ENCODE measurements at regions not wholly inside any gene's neighbourhood (a gene's known extent, or its start where the extent isn't known, plus 50 kb on each side); places are given as distances from the start of the nearest gene placed in this dataset.
"Not testable (repeated sequence)": the region's sequence is repeated elsewhere in the genome, so short reads cannot be mapped to it uniquely, and the experiment has no call there.

DNA sequence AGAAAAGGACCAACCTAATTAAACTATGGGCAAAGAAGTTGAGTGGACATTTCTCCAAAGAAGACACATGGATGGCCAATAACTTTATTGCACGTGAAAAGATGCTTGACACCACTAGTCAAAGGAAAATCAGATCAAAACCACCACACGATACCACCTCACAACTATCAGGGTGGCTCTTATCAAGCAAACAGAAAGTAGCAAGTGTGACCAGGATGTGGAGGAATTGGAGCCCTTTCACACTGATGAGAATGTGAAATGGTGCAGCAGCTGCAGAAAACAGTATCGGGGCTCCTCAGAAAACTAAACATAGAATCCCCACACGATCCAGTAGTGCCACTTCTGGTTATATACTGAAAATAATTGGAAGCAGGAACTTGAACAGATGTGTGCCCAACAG, 72.2 kb upstream of the ALKAL2 start:
- POLR2A ChIA-PET, result no interaction called here
- CTCF ChIA-PET, result no interaction called here
- DNase-seq, result no peak

DNA sequence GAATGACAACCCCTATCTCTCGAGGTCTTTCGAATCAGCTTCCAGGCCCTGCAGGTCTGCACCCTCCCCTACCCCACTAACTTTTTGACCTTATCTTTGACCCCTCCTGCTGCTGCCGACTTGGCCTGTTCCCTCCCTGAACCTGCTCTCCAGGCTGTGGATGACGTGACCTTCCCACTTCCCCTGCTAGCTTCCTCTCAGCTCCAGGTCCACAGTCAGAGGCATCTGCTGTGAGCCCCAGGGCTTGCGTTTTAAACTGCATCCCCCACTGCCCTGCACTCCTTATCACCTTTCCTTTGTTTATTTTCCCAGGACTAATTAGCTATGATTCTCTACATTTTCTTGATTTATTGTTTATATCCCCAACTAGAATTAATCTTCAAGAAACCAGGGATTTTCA, 71.2 kb upstream of the ALKAL2 start:
- CTCF ChIA-PET, result no interaction called here
- no peak for DNase-seq
- H3K36me3 Mint-ChIP-seq (ENCODE audit: low read depth), result no peaks in the 10 kb centered on the region

More for the DNA sequence above, 72.2 kb upstream of the ALKAL2 start:
- Mint-ChIP-seq H3K4me3 (no peak overlapping the region), H3K4me1 (no peaks in the 10 kb centered on the region), H3K27me3 (peaks cover 8% of the 10 kb centered on the region), H3K9me3 (peaks cover 4% of the 10 kb centered on the region), H3K36me3 (ENCODE audit: low read depth) (no peaks in the 10 kb centered on the region), H3K27ac (no peak overlapping the region)

DNA sequence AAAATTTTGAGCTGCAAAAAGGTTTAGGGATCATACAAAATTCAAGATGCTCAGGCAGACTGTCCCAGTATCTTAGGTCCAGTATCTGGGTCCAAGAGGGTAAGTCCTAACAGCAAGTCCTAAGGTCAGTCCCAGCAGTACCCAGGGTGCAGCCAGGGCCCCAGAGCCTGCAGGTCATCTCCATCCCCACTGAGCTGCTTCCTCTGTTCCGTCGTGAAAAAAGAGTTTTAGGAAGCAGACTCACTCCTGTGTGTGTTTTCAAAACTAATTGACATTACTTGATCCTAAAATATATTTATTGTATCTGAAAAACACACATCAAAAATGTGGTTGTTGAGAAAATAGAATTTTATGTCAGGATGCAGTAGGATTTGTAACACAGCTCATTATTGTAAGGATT, 69.9 kb upstream of the ALKAL2 start:
- POLR2A ChIA-PET, result no interaction called here
- H3K27me3 Mint-ChIP-seq, result peaks cover 8% of the 10 kb centered on the region

More for the DNA sequence above, 71.2 kb upstream of the ALKAL2 start:
- H3K4me3 Mint-ChIP-seq, result no peak overlapping the region
- H3K4me1 Mint-ChIP-seq, result no peaks in the 10 kb centered on the region
- H3K27ac Mint-ChIP-seq, result no peak overlapping the region
- POLR2A ChIA-PET, result no interaction called here
- peaks cover 4% of the 10 kb centered on the region for H3K9me3 Mint-ChIP-seq
- peaks cover 8% of the 10 kb centered on the region for H3K27me3 Mint-ChIP-seq

DNA sequence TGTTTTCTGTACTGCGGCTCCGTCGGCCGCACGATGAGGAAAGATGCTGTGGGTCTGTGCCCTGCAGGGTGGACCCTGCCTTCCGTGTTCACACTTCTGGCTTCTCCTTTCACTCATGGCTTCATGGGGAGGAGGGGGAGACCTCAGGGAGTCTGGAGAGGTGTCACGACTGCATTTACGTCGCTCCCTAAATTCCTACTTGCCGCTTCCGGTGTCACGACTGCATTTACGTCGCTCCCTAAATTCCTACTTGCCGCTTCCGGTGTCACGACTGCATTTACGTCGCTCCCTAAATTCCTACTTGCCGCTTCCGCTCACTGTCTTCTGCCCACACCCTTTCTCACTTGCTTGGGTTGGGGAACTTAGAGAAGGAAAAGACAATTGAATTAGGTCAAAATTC, 68.4 kb upstream of the ALKAL2 start:
- H3K27me3 Mint-ChIP-seq, result peaks cover 11% of the 10 kb centered on the region
- H3K36me3 Mint-ChIP-seq (ENCODE audit: low read depth); H3K4me1 Mint-ChIP-seq; H3K27ac Mint-ChIP-seq; CTCF ChIA-PET; H3K9me3 Mint-ChIP-seq; POLR2A ChIA-PET; H3K4me3 Mint-ChIP-seq; DNase-seq: not testable (repeated sequence)

More for the DNA sequence above, 69.9 kb upstream of the ALKAL2 start:
- no peak overlapping the region for H3K27ac Mint-ChIP-seq
- no peak overlapping the region for H3K4me3 Mint-ChIP-seq
- H3K9me3 Mint-ChIP-seq, result no peaks in the 10 kb centered on the region
- H3K4me1 Mint-ChIP-seq, result no peaks in the 10 kb centered on the region
- CTCF ChIA-PET, result no interaction called here
- no peaks in the 10 kb centered on the region for H3K36me3 Mint-ChIP-seq (ENCODE audit: low read depth)
- no peak for DNase-seq

DNA sequence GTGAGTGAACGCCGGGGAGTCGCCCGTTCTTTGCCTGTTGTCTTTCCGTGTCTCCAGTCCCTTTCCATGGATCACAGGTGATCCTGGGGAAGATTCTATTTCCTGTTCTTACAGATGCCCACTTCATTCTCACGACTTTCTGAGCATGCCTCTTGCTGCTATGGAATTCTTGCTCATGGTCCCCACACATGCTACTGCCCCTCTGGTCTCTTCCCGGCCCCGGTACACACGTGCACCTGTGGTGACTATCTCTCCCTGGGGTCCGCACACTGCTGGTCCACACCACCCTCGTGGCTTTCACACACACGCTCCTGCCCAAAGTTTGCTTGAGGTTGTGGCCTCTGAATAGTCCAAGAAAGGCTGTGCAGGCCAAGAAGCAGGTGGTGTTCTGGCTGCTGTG, 67.9 kb upstream of the ALKAL2 start:
- POLR2A ChIA-PET, result no interaction called here
- no peak for DNase-seq
- peaks cover 12% of the 10 kb centered on the region for H3K27me3 Mint-ChIP-seq
- H3K4me1 Mint-ChIP-seq, result no peaks in the 10 kb centered on the region
- CTCF ChIA-PET, result no interaction called here
- H3K9me3 Mint-ChIP-seq, result no peaks in the 10 kb centered on the region
- no peak overlapping the region for H3K27ac Mint-ChIP-seq
- no peaks in the 10 kb centered on the region for H3K36me3 Mint-ChIP-seq (ENCODE audit: low read depth)
- no peak overlapping the region for H3K4me3 Mint-ChIP-seq

DNA sequence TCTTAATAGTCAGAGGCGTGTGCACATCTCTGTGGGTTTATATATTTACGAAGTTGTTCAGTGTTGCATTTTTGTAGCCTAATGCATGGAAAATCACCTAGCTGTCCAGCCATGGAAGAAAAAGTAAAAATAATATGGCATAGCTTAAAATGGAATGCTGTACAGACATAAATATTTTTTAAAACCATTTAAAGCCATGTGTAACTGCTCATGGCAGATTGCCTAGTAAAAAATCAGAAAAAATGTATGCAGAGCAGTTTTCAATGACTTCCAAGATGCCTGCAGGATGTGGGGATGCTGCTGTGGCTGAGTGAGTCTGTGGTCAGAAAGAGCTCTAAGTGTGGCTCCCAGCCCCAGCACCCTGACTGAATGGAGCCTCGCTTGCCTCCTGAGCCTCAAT, 64.8 kb upstream of the ALKAL2 start:
- ChIA-PET POLR2A (no interaction called here), CTCF (no interaction called here)
- Mint-ChIP-seq H3K27me3 (peaks cover 8% of the 10 kb centered on the region), H3K4me3 (no peak overlapping the region), H3K27ac (no peak overlapping the region), H3K36me3 (ENCODE audit: low read depth) (no peaks in the 10 kb centered on the region), H3K9me3 (no peaks in the 10 kb centered on the region), H3K4me1 (no peaks in the 10 kb centered on the region)
- DNase-seq, result no peak

DNA sequence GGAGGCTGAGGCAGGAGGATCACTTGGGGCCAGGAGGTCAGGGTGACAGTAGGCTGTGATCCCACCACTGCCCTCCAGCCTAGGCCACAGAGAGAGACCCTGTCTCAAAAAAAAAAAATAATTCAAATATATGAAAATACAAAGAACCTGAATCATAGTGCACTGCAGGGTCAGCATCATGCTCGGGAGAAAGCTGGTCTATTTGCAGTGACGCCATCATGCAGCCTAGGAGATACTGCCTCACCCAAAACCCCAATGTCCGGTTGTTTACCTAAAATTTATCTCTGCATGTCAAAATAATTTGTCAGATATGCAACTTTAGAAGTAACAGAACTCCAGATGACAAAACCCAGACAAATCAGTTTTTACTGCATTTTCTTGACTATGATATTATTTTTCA, 61.5 kb upstream of the ALKAL2 start:
- Mint-ChIP-seq H3K4me3 (no peak overlapping the region), H3K36me3 (ENCODE audit: low read depth) (no peaks in the 10 kb centered on the region), H3K27me3 (peaks cover 19% of the 10 kb centered on the region), H3K9me3 (no peaks in the 10 kb centered on the region), H3K27ac (no peak overlapping the region), H3K4me1 (no peaks in the 10 kb centered on the region)
- CTCF ChIA-PET, result no interaction called here
- no peak for DNase-seq
- POLR2A ChIA-PET, result no interaction called here

DNA sequence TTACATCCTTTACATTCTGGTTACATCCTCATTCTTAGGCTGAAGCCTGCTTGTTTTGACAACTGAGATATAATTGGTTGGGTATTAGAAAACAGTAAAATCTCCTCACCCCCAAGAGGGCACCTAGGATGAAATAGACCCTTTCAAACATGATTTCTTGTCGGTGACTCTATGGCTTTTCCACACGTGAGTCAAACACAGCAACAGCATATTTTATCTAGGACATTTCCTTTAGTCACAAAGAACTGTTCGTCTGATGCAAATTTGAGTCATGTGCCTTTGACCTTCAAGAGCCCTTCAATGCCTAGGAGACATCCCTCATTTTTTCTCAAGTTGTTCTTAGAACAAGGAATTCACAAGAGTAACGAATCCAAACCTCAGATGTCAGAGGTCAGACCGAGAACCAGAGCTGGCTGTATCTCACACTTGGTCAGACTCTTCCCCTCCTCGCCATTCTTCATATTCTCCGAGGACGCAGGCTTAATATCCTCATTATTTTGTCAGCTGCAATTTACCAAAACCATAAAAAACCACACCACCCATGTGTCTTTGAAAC, 60.5 kb upstream of the ALKAL2 start:
- ChIA-PET CTCF (no interaction called here), POLR2A (no interaction called here)
- Mint-ChIP-seq H3K27ac (no peak overlapping the region), H3K4me1 (no peaks in the 10 kb centered on the region), H3K4me3 (no peak overlapping the region), H3K9me3 (no peaks in the 10 kb centered on the region), H3K36me3 (ENCODE audit: low read depth) (no peaks in the 10 kb centered on the region), H3K27me3 (peaks cover 19% of the 10 kb centered on the region)
- no peak for DNase-seq

DNA sequence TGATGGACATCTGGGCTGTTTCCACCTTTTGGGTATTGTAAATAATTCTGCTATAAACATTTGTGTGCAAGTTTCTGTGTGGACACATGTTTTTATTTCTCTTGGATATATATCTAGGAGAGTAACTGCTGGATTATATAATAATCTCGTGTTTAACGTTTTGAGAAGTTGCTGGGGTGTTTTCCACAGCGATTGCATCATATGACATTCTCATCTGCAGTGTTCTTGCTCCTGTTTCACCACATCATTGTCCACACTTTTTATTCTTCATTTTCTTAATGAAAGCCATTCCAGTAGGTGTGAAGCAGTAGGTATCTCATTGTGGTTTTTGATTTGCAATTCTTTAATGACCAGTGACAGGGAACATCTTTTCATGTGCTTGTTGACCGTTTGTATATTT, 56.9 kb upstream of the ALKAL2 start:
- Mint-ChIP-seq H3K4me1 (no peaks in the 10 kb centered on the region), H3K27ac (no peak overlapping the region), H3K36me3 (ENCODE audit: low read depth) (no peaks in the 10 kb centered on the region), H3K9me3 (no peaks in the 10 kb centered on the region), H3K27me3 (peaks cover 28% of the 10 kb centered on the region), H3K4me3 (no peak overlapping the region)
- POLR2A ChIA-PET, result no interaction called here
- CTCF ChIA-PET, result no interaction called here
- DNase-seq, result no peak

DNA sequence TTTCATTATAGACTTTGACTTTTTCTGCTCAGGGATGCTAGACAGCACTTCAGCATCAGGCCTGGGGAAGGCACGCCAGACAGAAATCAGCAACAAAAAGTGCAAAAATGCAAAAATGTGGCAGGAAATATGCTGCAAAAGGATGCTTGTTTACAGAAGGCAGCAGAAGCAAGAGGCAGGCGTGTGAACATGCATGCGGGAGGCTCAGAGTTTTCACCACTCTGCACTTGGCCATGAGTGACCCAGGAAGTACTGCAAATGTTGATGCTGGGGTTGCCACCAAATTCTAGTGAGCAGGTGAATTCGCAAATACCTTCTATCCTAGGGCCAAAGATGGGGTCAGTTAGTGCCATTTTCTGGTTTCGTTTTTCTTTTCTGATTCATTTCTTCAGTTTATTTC, 55.5 kb upstream of the ALKAL2 start:
- Mint-ChIP-seq H3K4me3 (no peak overlapping the region), H3K9me3 (peaks cover 8% of the 10 kb centered on the region), H3K36me3 (ENCODE audit: low read depth) (peaks cover 5% of the 10 kb centered on the region), H3K27ac (no peak overlapping the region), H3K27me3 (peaks cover 26% of the 10 kb centered on the region), H3K4me1 (no peaks in the 10 kb centered on the region)
- DNase-seq, result no peak
- ChIA-PET POLR2A (no interaction called here), CTCF (no interaction called here)

DNA sequence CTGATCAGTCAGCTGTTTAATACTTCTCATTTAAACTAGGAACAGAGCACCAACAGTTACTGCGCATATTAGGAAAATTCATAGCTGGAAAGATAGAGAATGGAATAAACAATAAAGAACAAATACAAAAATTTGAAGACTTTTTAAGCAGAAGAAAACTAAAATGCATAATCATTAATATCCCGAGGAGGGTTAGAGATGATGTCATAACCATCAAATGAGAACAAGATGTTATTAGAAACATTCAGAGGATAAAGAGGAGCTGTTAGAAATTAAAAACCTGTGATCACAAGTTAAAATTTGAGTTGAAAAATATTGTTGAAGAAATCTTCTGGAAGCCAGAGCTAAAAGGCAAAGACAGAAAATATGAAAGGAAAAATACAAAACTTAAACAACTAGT, 54.0 kb upstream of the ALKAL2 start:
- CTCF ChIA-PET, result no interaction called here
- POLR2A ChIA-PET, result no interaction called here
- Mint-ChIP-seq H3K36me3 (ENCODE audit: low read depth) (peaks cover 7% of the 10 kb centered on the region), H3K4me1 (no peaks in the 10 kb centered on the region), H3K27ac (no peak overlapping the region), H3K27me3 (peaks cover 23% of the 10 kb centered on the region), H3K9me3 (peaks cover 18% of the 10 kb centered on the region), H3K4me3 (no peak overlapping the region)
- DNase-seq, result no peak

DNA sequence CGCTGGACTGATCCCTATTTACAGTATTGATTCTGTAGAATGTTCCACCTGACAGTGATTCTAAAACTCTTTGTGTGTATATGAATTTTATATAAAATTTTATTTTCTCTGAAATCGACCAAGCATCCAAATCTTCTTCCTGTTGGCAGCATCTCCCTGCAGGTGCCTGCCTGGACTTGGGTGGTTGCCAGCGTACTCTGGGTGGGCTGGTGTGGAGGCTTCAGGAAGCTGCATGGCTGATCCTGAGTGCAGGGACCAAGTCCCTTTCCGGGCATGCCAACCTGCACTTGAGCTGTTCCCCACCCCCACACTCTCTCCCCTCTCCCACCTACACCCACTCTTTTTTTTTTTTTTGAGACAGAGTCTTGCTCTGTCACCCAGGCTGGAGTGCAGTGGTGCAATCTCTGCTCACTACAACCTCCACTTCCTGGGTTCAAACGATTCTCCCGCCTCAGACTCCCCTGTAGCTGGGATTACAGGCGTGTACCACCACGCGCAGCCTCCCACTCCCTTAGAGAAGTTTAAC, 53.2 kb upstream of the ALKAL2 start:
- CTCF ChIA-PET, result no interaction called here
- H3K4me3 Mint-ChIP-seq, result no peak overlapping the region
- H3K27me3 Mint-ChIP-seq, result peaks cover 17% of the 10 kb centered on the region
- H3K9me3 Mint-ChIP-seq, result peaks cover 20% of the 10 kb centered on the region
- POLR2A ChIA-PET, result no interaction called here
- H3K4me1 Mint-ChIP-seq, result no peaks in the 10 kb centered on the region
- H3K36me3 Mint-ChIP-seq (ENCODE audit: low read depth), result peaks cover 8% of the 10 kb centered on the region
- no peak for DNase-seq
- no peak overlapping the region for H3K27ac Mint-ChIP-seq

All from activated CD4-positive, alpha-beta memory T cell treated with anti-CD3 and anti-CD28 coated beads, Interleukin-2, amount 10 ng/mL, durations not matched to agents 7 days and 5 days (primary cell).